ENCODE measurements at regions not wholly inside any gene's neighbourhood (a gene's known extent, or its start where the extent isn't known, plus 50 kb on each side); places are given as distances from the start of the nearest gene placed in this dataset.
"Not testable (repeated sequence)": the region's sequence is repeated elsewhere in the genome, so short reads cannot be mapped to it uniquely, and the experiment has no call there.

- no peak for DNase-seq
Measured at GRCh38 chr5:159456722-159457465, 126.6 kb upstream of the IL12B start.

DNA sequence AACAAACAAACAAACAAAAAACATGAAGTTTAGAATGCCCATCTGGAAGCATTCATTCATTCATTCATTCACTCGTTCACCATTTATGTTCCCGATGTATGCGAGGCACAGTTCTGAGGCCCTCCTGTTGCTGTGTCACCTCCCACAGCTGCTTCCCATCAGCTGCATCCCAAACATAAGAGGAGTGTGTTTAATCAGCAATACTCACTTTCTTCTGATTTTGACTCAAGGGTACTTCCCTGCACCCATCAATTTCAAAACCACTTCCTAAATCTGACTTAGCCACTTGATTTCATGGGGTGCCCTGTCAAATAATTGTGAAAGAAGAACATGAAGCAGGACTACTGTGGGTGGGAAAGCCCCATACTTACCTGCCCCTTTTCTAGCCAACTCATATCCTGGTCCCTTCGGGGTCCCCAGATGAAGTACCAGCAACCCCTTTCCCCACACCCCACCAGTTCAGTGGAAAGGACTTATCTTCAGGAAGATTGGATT lies 128.0 kb upstream of the IL12B start:
- no peak for DNase-seq

GRCh38 chr5:159459132-159459627 lies 128.9 kb upstream of the IL12B start:
- no peak for DNase-seq

GRCh38 chr5:159459951-159460538 lies 129.8 kb upstream of the IL12B start:
- DNase-seq: no peak

GRCh38 chr5:159463590-159464321 lies 133.5 kb upstream of the IL12B start:
- no peak for DNase-seq

DNA sequence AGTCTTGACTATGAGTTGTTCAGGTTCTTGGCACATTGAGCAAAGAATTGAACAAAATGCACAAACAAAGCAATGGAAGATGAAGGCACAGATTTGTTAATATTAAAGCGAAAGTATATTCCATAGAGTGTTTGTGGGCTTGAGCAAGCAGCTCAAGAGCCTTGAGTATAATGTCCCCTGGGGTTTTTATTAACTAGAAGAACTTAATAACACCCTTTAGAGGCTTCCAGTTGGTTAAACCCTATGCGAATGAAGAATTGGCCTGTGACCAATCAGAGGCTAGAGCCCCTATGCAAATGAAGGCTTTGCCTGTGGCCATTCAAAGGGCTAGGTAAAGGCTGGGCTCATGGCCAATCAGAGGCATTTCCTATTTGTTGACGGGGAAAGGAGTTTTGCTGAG lies 135.3 kb upstream of the IL12B start:
- DNase-seq: no peak

GRCh38 chr5:159467666-159468065 lies 137.4 kb upstream of the IL12B start:
- no peak for DNase-seq

- no peak for DNase-seq
Measured at GRCh38 chr5:159469496-159470372, 139.4 kb upstream of the IL12B start.

- DNase-seq: no peak
Measured at GRCh38 chr5:159471904-159472303, 141.6 kb upstream of the IL12B start.

GRCh38 chr5:159475026-159475425 lies 144.7 kb upstream of the IL12B start:
- no peak for DNase-seq

GRCh38 chr5:159478950-159479349 lies 148.7 kb upstream of the IL12B start:
- no peak for DNase-seq

- no peak for DNase-seq
Measured at GRCh38 chr5:159480849-159481248, 150.6 kb upstream of the IL12B start.

GRCh38 chr5:159481751-159482150 lies 151.5 kb upstream of the IL12B start:
- DNase-seq: no peak

DNA sequence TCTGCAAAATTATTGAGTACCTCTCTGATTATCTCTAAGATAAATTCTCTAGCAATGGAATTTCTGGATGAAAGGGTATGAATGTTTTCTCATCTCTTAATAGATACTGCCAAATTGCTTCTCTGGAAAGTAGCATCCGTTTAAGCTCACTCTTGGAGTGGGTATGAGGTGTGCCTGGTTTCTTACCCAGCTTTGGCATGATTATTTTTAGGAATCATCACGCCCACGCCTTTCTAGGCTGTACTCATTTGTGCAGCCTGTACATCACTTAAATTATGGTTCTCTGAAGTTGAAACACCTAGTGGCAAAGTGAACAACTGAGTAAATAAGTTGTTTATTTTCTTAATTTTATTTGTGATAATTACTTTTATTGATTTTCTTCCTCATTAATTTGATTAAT lies 156.5 kb upstream of the IL12B start:
- no peak for DNase-seq

GRCh38 chr5:159488516-159488915 lies 158.2 kb upstream of the IL12B start:
- DNase-seq: no peak

- no peak for DNase-seq
Measured at GRCh38 chr5:159489779-159490178, 159.5 kb upstream of the IL12B start.

- DNase-seq: no peak
Measured at GRCh38 chr5:159490507-159490906, 160.2 kb upstream of the IL12B start.

DNA sequence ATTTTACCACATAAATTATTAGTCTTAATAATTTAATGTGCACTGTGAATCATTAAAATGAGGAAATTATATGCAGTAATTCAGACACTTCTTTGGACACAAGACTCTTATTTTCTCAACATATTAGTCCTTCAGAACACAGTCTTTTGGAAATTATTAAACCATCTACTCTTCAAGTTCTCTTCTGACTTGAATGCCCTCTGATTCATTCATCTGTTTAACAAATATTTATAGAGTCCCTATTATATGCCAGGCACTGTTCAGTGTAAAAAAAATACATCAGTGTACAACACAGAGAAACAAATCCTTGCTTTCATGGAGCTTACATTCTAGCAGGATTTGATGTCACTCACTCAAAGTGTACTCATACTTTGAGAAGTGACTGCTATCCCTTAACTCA lies 163.4 kb upstream of the IL12B start:
- no peak for DNase-seq

DNA sequence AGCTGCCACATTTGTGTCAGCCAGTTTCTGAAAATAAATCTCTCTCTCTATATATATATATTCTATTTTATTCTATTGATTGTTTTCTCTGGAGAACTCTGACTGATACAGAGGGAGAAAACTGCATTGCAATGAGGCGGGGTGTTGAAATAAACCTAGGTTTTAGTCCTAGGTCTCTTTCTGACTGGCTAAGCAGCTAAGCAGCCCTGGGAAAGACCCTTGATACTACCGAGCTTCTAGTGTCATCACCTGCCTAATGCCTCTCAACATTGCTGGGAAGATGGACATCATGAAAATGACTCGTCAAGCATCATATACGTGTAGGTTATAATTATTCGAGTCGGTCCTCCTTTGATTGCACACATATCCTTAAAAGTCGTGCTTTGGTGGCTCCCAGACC lies 166.5 kb upstream of the IL12B start:
- no peak for DNase-seq

DNA sequence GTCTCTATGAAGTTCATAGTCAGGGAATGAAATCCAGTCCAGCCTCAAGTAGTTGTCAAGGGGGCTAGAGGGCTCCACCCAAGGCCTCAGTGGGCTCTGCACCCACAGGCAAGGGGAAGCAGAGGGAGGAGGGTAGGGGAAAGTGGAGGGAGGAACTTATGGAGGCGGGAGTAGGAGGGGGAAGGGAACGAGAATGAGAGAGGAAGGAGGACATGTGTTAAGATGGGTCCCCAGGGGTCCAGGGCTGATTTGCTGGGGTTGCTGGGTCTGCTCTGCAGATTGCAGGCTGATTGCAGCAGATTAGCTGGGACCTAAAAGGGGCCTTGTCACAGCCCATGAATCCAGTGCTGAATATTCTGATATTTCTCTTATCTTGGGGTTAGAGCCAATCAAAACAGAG lies 166.9 kb upstream of the IL12B start:
- DNase-seq: no peak

- no peak for DNase-seq
Measured at GRCh38 chr5:159498630-159499029, 168.3 kb upstream of the IL12B start.

DNA sequence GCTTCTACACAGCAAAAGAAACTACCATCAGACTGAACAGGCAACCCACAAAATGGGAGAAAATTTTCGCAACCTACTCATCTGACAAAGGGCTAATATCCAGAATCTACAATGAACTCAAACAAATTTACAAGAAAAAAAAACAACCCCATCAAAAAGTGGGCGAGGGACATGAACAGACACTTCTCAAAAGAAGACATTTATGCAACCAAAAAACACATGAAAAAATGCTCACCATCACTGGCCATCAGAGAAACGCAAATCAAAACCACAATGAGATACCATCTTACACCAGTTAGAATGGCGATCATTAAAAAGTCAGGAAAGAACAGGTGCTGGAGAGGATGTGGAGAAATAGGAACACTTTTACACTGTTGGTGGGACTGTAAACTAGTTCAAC lies 171.8 kb upstream of the IL12B start:
- not testable (repeated sequence) for DNase-seq

- no peak for DNase-seq
Measured at GRCh38 chr5:159503236-159503635, 172.9 kb upstream of the IL12B start.

Measured in NCI-H187 (cell line).